SW480 (cell line): ENCODE measurements at regions not wholly inside any gene's neighbourhood (a gene's known extent, or its start where the extent isn't known, plus 50 kb on each side); places are given as distances from the start of the nearest gene placed in this dataset.
"Not testable (repeated sequence)": the region's sequence is repeated elsewhere in the genome, so short reads cannot be mapped to it uniquely, and the experiment has no call there.

Experiments
- DNase-seq: peaks from one replicate; pipeline ENCODE4 v3.0.0-alpha.2; 2016; ENCODE audit warnings: low spot score

DNA sequence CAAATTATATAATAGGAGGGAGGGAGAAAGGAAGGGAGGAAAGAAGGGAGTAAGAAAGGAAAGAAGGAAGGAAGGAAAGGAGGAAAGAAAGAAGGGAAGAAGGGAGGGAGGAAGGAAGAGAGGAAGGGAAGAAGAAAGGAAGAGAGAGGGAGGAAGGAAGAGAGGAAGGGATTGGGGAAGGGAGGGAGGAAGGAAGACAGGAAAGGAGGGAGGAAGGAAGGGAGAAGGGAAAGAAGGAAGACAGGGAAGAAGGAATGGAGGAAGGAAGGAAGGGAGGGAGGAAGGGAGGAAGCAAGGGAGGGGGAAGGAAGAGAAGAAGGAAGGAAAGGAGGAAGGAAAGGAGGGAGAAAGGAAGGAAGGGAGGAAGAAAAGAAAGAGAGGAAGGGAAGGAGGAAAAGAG is 660.5 kb downstream of the EPM2A start:
- DNase-seq = no peak

GRCh38 chr6:145075425-145075824 is 659.9 kb downstream of the EPM2A start:
- DNase-seq = no peak

GRCh38 chr6:145076115-145076841 is 659.0 kb downstream of the EPM2A start:
- no peak for DNase-seq

- no peak for DNase-seq
Observed at GRCh38 chr6:145077382-145077781, 657.9 kb downstream of the EPM2A start.

DNA sequence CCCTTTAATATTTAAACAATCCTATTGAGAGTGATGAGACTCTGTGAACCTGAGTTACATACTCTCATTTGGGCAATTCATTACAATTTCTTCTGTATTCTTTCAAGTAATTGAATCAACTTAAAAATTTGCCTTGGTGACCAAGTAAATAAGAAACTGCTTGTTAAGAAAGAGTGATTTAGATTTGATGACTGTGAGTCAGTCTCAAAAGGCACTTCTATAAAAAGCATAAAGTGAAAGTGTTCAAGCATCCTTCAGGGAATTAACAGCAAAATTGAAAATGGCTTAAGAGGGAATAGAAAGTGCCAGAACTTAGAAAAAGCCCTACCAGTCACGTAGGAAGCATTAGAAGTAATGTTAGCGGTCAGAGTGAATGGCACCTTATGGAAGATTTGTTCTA is 654.7 kb downstream of the EPM2A start:
- DNase-seq = no peak

GRCh38 chr6:145081677-145082076 is 653.6 kb downstream of the EPM2A start:
- DNase-seq = no peak

DNA sequence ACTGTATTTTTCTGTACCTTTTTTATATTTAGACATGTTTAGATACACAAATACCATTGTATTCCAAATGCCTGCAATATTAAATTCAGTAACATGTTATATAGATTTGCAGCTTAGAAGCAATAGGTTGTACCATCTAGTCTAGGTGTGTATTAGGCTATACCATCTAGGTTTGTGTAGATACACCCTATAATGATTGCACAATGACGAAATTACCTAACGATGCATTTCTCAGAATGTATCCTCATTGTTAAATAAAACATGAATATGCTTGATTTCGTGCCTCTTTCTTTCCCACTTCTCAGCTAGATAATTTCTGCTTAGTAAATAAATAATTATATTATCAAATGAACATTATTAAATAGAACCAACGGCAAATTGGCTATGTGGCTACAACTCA is 653.0 kb downstream of the EPM2A start:
- no peak for DNase-seq

- DNase-seq = no peak
Observed at GRCh38 chr6:145086197-145086596, 649.1 kb downstream of the EPM2A start.

- no peak for DNase-seq
Observed at GRCh38 chr6:145087034-145087433, 648.3 kb downstream of the EPM2A start.

DNA sequence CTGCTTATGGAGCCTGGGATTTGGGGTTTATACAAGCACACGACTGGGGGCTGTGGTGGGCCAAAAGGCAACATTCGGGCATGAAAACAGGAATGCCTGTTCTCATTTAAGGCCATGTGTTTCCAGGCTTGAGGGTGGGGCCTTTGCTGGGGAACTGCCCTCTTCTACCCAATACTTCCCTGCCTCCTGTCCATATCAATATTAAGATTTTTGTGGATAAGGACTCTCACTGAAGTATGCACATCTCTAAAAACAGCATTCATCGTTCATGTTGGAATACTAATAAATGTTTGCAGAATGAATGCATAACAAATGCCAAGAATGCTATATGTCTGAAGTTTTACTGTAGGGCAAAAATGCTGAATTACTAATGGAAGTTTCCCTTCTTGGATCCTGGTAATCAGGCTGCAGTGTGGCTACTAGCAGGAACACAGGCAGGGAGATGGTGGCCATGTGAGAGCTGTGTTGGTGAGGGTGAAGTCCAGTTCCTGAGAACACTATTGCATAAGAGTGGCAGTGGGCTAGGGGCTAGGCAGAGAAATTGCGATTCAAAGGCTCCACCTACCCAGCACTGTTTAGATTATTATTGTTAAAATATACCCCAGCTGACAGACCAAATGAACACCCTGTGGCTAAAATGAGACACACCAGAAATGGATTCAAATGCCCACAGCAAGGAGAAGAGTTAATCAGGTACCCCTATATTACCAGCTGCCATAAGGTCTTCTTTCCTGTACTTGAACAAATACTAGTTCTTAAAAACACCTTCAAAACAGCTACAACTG is 644.3 kb downstream of the EPM2A start:
- DNase-seq = no peak

DNA sequence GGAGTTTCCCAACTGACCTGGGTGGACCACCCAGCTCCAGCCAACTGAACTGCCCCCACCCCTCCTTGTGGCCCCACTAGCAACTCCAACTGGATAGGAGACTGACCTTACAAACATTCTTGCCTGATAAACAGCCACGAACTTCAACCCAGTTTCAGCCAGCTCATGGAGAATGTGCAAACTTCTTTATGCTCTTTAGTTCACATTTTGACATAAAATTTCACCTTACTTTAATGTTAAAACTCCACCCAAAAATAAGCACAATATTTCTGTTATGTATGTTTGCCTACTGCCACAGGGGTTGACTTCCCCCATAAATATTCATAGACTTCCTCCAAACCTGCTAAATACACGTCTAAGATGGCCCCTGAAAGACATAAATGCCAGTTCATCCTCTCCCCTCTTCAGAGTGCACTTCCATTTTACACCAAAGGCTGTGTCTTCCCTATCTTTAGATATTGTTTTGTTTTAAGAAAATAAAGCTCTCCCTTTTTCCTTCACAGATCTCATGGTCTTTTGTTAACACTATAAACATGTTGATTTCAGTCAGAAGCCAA is 643.7 kb downstream of the EPM2A start:
- no peak for DNase-seq

DNA sequence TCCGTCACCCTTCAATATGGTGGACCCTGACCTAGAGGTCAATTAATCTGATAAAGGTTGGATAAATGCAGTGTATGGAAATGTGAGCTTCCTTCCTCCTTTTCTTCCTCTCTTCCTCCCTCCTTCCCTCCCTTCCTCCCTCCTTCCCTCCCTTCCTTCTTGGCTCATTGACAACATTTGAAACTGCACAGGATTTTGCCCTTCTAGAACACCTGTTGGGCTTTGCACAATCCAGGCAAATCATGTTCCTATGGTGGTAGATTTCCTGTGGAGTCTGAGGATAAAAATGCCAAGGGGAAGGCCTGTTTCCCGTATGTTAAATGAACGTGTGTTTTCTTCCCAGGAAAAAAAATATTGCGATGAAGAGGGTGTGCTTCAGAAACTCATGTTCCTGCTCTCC is 642.8 kb downstream of the EPM2A start:
- DNase-seq = no peak

GRCh38 chr6:145093226-145093625 is 642.1 kb downstream of the EPM2A start:
- DNase-seq = no peak

DNA sequence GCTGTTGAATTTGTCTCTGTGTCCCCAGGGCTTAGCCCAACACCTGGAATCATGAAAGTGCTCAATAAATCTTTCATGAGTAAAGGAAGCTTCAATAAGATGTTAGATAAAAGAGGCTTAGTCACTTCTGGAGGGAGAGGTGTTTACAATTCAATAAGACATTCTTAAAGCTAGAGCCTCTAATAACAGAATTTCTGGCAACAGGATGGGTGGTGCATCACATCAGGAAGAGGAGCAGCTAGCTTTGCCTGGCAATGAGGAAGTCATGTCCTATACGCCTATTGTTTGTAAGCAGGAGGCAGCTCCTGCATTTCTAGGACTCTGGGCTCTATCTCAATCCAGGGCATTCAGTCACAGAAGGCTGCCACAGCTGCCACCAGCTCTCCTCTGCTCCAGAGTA is 638.5 kb downstream of the EPM2A start:
- DNase-seq = no peak

DNA sequence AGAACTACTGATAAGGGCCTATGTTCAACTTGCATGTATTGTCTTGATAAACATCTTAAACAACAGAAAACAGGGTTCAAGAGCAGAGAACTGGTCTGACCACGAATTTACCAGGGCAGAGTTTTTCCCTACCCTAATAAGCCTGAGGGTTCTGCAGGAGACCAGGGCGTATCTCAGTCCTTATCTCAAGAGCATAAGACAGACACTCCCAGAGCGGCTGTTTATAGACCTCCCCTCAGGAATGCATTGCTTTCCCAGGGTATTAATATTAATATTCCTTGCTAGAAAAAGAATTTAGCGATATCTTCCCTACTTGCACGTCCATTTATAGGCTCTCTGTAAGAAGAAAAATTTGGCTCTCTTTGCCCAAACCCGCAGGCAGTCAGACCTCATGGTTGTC is 637.2 kb downstream of the EPM2A start:
- DNase-seq = not testable (repeated sequence)

DNA sequence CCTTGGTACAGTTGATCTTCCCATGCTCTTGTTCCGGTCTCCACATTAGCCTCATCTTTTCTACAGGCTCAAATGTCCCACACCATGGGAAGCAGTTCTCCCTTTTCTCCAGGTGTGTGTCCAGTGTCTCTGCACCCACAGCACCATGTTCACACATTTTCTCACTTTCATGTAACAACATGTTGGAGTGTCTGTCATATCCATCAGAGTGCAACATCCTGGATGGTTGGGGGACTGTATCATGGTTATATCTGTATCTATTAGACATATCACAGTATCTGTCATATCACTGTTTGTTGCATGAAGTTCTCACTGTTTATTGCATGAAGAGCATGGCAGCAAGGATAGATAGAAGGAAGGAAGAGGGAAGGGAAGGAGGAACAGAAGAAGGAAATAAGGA is 635.6 kb downstream of the EPM2A start:
- DNase-seq = no peak

DNA sequence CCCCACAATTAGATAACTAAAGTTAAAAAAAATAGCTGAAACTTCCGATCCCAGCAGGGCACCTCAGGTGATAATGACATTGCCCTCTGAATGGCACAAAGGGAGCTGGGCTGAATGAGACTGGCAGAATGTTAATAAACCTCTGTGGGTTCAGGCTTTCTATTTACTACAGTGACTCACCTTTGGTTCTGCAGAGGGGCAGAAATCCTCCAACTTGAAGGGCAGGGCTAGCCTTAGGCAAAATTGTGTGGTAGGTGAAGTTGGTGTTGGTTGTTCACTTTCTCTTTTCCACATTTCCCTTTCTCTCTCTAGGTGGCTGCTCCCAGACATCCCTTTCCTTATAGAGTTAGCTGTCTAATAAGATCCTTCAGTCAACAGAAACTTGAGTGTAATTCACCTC is 625.2 kb downstream of the EPM2A start:
- peak; percentile 4 for DNase-seq

GRCh38 chr6:145111407-145111806 is 623.9 kb downstream of the EPM2A start:
- not testable (repeated sequence) for DNase-seq

GRCh38 chr6:145112711-145113148 is 622.6 kb downstream of the EPM2A start:
- DNase-seq = no peak

- no peak for DNase-seq
Observed at GRCh38 chr6:145115638-145116037, 619.7 kb downstream of the EPM2A start.

DNA sequence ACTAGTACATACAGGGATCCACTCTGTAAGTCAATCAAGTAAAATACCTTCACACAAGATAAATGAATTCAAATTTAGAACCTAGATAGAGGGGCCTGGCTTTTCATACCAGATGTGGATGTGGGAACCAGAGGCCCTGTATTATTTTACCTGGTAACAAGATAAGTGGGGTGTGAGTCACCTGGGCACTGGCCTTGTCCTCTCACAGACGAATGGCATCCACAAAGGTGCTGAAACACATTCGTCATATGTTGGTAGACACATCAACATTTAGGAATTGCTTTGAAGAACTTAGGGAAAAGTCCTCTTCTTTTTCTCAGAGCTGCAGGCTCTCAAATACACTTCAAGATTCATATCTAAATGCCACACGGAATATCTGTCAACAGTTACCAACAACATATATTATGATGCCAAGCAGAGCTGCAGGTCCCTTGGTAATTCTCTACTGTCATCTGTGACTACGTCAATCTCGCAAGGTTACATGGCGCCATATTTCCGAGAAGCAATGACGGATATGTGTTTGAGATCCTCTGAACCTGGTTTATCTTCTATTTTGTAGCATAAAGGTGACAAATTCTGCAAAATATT is 618.6 kb downstream of the EPM2A start:
- peak; percentile 13 for DNase-seq

DNA sequence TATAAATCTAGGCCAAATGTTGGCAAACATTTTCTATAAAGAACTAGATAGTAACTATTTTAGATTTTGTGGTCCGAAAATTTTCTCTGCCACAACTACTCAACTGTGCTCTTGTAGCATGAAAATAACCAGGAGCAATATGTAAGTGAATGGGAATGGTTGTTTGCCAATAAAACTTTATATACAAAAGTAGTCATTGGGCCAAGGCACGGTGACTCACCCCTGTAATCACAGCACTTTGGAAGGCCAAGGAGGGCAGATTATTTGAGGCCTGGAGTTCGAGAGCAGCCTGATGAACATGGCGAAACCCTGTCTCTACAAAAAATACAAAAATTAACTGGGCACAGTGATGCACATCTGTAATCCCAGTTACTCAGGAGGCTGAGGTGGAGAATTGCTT is 617.1 kb downstream of the EPM2A start:
- no peak for DNase-seq

DNA sequence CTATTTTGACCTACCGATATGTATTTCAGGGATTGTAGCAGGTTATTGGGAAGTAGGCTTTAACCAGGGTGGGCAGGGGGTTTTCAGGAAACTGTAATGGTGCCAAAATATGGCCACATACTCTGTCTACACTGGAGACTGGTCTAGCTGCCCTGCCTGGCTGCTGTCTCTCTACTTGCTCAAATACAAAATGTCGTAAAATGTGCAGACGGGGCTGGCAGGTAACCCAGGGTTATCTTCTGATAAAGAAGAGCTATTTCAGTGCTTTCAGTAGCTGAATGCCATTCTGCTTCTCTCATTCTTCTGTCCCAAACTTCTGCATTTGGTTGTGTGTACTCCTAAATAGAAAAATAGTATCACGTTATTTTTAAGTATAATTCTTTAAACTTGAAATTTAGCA is 616.2 kb downstream of the EPM2A start:
- DNase-seq = no peak
